Testis (tissue), 2 donors: ENCODE measurements at regions not wholly inside any gene's neighbourhood (a gene's known extent, or its start where the extent isn't known, plus 50 kb on each side); places are given as distances from the start of the nearest gene placed in this dataset.

Source experiments
- CTCF ChIP-seq, 3 experiments: fragments of 450-650 bp in 2 of 3; fragments of 200-600 bp in 1 of 3; sonication (generic) in 1 of 3; IDR thresholded peaks; one replicate each; pipeline ENCODE4 v1.5.1; 2016 to 2019; ENCODE audit warnings: antibody characterized with exemption in 3 of 3, mild to moderate bottlenecking in 2 of 3, moderate library complexity in 1 of 3
- POLR2A ChIP-seq: fragments of 450-650 bp; IDR thresholded peaks from one replicate; pipeline ENCODE4 v1.6.1; 2017; ENCODE audit warnings: antibody characterized with exemption, mild to moderate bottlenecking, moderate library complexity

- TF ChIP-seq CTCF (IDR thresholded peaks at IDR 0.05) = no peak
- TF ChIP-seq POLR2A = no peak
Observed at GRCh38 chr6:23413327-23414050, 712.5 kb upstream of the NRSN1 start.
